ENCODE measurements at regions not wholly inside any gene's neighbourhood (a gene's known extent, or its start where the extent isn't known, plus 50 kb on each side); places are given as distances from the start of the nearest gene placed in this dataset.

DNA sequence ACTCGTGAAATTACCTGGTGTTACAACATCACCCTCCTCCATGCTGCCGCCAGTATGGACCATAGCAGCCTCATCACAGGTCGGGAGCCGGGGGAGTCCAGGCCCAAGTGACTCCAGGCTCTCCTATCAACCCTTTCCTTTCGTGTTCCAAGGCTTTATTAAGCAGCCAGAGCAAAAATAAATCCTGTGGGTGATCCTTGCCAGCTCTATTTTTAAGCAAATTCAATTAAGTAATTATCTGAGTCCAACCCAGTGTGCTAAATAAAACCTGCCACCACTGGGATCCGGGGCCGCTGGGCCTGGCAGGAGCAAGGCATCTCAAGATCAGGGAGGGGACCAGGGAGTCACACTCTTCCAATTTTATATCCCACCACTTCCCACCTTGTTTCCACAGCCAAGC is 80.7 kb upstream of the PRPS1 start:
- no peak for DNase-seq (ENCODE audit: insufficient read length, low spot score, missing footprints)
- H3K79me2 ChIP-seq (ENCODE audit: insufficient read depth, low read length): no peaks in the 10 kb centered on the region
- H3K4me3 ChIP-seq (ENCODE audit: insufficient read depth, low read length): no peak overlapping the region
- H3K36me3 ChIP-seq (ENCODE audit: insufficient read depth, low read length): no peaks in the 10 kb centered on the region
- H3K27ac ChIP-seq (ENCODE audit: low read depth, low read length): no peak overlapping the region
- H3K4me2 ChIP-seq (ENCODE audit: insufficient read depth, low read length): no peak overlapping the region
- TF ChIP-seq, protein P1, sequence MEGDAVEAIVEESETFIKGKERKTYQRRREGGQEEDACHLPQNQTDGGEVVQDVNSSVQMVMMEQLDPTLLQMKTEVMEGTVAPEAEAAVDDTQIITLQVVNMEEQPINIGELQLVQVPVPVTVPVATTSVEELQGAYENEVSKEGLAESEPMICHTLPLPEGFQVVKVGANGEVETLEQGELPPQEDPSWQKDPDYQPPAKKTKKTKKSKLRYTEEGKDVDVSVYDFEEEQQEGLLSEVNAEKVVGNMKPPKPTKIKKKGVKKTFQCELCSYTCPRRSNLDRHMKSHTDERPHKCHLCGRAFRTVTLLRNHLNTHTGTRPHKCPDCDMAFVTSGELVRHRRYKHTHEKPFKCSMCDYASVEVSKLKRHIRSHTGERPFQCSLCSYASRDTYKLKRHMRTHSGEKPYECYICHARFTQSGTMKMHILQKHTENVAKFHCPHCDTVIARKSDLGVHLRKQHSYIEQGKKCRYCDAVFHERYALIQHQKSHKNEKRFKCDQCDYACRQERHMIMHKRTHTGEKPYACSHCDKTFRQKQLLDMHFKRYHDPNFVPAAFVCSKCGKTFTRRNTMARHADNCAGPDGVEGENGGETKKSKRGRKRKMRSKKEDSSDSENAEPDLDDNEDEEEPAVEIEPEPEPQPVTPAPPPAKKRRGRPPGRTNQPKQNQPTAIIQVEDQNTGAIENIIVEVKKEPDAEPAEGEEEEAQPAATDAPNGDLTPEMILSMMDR (IDR thresholded peaks at IDR 0.05; ENCODE audit: extremely low read depth, low read depth, low read length): no peak
- peaks cover 21% of the 10 kb centered on the region for H3K27me3 ChIP-seq (ENCODE audit: insufficient read depth, low read length)
- no peak overlapping the region for H2AFZ ChIP-seq (ENCODE audit: low read length)
- no peaks in the 10 kb centered on the region for H4K20me1 ChIP-seq (ENCODE audit: insufficient read depth, low read length)
- peaks cover under 1% of the 10 kb centered on the region for H3K4me1 ChIP-seq (ENCODE audit: insufficient read depth, low read length)
- no peaks in the 10 kb centered on the region for H3K9me3 ChIP-seq (ENCODE audit: low read depth, low read length)

DNA sequence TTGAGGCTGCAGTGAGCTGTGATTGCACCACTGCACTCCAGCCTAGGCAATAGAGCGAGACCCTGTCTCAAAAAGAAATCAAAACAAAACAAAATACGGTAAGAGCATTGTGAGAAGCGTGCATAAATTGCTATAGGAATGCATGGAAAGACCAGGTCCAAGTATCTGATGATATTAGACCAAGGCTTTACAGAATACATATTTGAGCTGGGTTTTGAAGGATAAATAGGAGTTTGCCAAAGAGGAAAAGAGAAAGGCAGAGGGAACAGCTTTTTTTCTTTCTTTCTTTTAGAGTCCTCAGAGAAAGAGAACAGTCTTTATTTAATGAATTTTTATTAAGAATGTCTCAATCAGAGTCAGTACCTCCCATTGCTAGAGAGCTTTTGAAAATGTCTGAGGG is 79.5 kb upstream of the PRPS1 start:
- DNase-seq (ENCODE audit: insufficient read length, low spot score, missing footprints): no peak
- Histone ChIP-seq H3K27ac (ENCODE audit: low read depth, low read length) (no peak overlapping the region), H2AFZ (ENCODE audit: low read length) (no peak overlapping the region), H3K27me3 (ENCODE audit: insufficient read depth, low read length) (peaks cover 21% of the 10 kb centered on the region), H4K20me1 (ENCODE audit: insufficient read depth, low read length) (no peaks in the 10 kb centered on the region), H3K4me3 (ENCODE audit: insufficient read depth, low read length) (no peak overlapping the region), H3K4me2 (ENCODE audit: insufficient read depth, low read length) (no peak overlapping the region), H3K9me3 (ENCODE audit: low read depth, low read length) (no peaks in the 10 kb centered on the region), H3K79me2 (ENCODE audit: insufficient read depth, low read length) (no peaks in the 10 kb centered on the region), H3K36me3 (ENCODE audit: insufficient read depth, low read length) (no peaks in the 10 kb centered on the region), H3K4me1 (ENCODE audit: insufficient read depth, low read length) (peaks cover 6% of the 10 kb centered on the region)
- TF ChIP-seq, protein P1 (IDR thresholded peaks at IDR 0.05; ENCODE audit: extremely low read depth, low read depth, low read length): no peak

DNA sequence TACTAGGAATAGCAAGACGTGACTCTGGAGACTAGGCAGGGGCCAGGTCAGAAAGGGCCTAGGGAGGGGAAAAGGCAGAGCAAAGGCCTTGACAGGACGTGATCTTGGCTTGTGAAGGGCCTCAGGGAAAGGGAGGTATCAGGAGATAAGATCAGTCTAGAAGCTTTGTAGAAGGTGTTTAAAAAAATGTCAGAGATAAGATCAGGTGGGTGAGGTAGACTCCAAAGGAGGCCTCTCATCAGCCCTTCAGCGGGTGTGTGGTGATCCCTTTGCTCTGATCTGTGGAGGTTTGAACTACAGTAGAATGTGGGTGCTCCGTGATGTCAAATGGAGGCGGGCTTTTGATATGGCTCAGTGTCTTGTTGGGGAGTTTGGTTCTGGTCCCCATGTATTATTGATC is 78.8 kb upstream of the PRPS1 start:
- Histone ChIP-seq H3K27ac (ENCODE audit: low read depth, low read length) (no peak overlapping the region), H3K27me3 (ENCODE audit: insufficient read depth, low read length) (peaks cover 25% of the 10 kb centered on the region), H4K20me1 (ENCODE audit: insufficient read depth, low read length) (no peaks in the 10 kb centered on the region), H3K4me1 (ENCODE audit: insufficient read depth, low read length) (peaks cover 6% of the 10 kb centered on the region), H3K9me3 (ENCODE audit: low read depth, low read length) (no peaks in the 10 kb centered on the region), H3K4me3 (ENCODE audit: insufficient read depth, low read length) (no peak overlapping the region), H3K4me2 (ENCODE audit: insufficient read depth, low read length) (no peak overlapping the region), H3K36me3 (ENCODE audit: insufficient read depth, low read length) (no peaks in the 10 kb centered on the region), H2AFZ (ENCODE audit: low read length) (no peak overlapping the region), H3K79me2 (ENCODE audit: insufficient read depth, low read length) (no peaks in the 10 kb centered on the region)
- no peak for DNase-seq (ENCODE audit: insufficient read length, low spot score, missing footprints)
- TF ChIP-seq, protein P1 (IDR thresholded peaks at IDR 0.05; ENCODE audit: extremely low read depth, low read depth, low read length): no peak

DNA sequence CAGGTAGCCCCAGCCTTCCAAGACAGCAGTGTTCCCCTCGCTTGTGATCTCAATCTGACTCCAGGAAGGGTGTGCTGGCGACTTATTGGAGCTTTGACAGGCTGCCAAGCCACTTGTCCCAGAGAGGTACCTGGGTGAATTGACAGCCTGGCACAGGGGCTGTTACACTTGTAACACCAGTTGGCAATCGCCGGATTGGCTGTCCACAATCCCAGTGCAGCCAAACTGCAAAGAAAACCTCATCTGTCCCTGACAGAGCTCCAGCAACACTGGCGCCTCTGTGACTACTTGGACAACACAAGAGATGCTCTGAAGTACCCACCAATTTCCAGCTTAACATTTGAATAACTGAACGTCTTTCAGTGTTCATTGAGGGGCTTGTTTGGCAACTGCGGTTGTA is 76.8 kb upstream of the PRPS1 start:
- Histone ChIP-seq H3K36me3 (ENCODE audit: insufficient read depth, low read length) (no peaks in the 10 kb centered on the region), H3K79me2 (ENCODE audit: insufficient read depth, low read length) (no peaks in the 10 kb centered on the region), H3K27ac (ENCODE audit: low read depth, low read length) (no peak overlapping the region), H4K20me1 (ENCODE audit: insufficient read depth, low read length) (no peaks in the 10 kb centered on the region), H3K27me3 (ENCODE audit: insufficient read depth, low read length) (peaks cover 19% of the 10 kb centered on the region), H3K9me3 (ENCODE audit: low read depth, low read length) (no peaks in the 10 kb centered on the region), H3K4me3 (ENCODE audit: insufficient read depth, low read length) (no peak overlapping the region), H3K4me1 (ENCODE audit: insufficient read depth, low read length) (peaks cover 6% of the 10 kb centered on the region), H3K4me2 (ENCODE audit: insufficient read depth, low read length) (no peak overlapping the region), H2AFZ (ENCODE audit: low read length) (no peak overlapping the region)
- TF ChIP-seq, protein P1 (IDR thresholded peaks at IDR 0.05; ENCODE audit: extremely low read depth, low read depth, low read length): no peak
- no peak for DNase-seq (ENCODE audit: insufficient read length, low spot score, missing footprints)
